ENCODE measurements at regions not wholly inside any gene's neighbourhood (a gene's known extent, or its start where the extent isn't known, plus 50 kb on each side); places are given as distances from the start of the nearest gene placed in this dataset.
"Not testable (repeated sequence)": the region's sequence is repeated elsewhere in the genome, so short reads cannot be mapped to it uniquely, and the experiment has no call there.

GRCh38 chr9:42463981-42464380 lies 280.5 kb downstream of the SPATA31A6 start:
- H3K56ac ChIP-seq (replicated peaks; ENCODE audit: insufficient read length, low read depth, low read length); H2BK5ac ChIP-seq (ENCODE audit: low read depth, low read length); H3K27me3 ChIP-seq (replicated peaks in 1 of 4; ENCODE audit: control insufficient read depth in 3 of 4, extremely low read depth in 1 of 4, insufficient read depth in 3 of 4, low read length in 3 of 4); H4K8ac ChIP-seq (ENCODE audit: extremely low read depth, insufficient read depth, low read length); H3K4me2 ChIP-seq (ENCODE audit: insufficient read depth in 1 of 2, low read depth in 2 of 2, low read length in 2 of 2); H3K4ac ChIP-seq (replicated peaks; ENCODE audit: insufficient read length, low read depth, low read length); H3K4me3 ChIP-seq (ENCODE audit: extremely low read depth in 1 of 4, insufficient read depth in 2 of 4, low read depth in 3 of 4, low read length in 4 of 4); H3K9me3 ChIP-seq (ENCODE audit: insufficient read depth in 2 of 2, low read depth in 1 of 2, low read length in 1 of 2); POLR2A ChIA-PET (ENCODE audit: partially characterized antibody); H2BK120ac ChIP-seq (replicated peaks; ENCODE audit: low read depth, low read length); H4K5ac ChIP-seq (ENCODE audit: insufficient read length, low read depth, low read length); CTCF ChIA-PET (ENCODE audit: partially characterized antibody); H3K36me3 ChIP-seq (ENCODE audit: control insufficient read depth in 2 of 4, insufficient read depth in 4 of 4, low read length in 3 of 4); H3K4me1 ChIP-seq (replicated peaks in 1 of 4; ENCODE audit: control insufficient read depth in 3 of 4, insufficient read depth in 4 of 4, low read length in 3 of 4); H2BK20ac ChIP-seq (ENCODE audit: low read length); H2BK12ac ChIP-seq (ENCODE audit: low read depth, low read length); H2AK5ac ChIP-seq (ENCODE audit: low read depth, low read length); H3K23me2 ChIP-seq (ENCODE audit: low read depth, low read length); H3K23ac ChIP-seq (ENCODE audit: insufficient read length); H4K20me1 ChIP-seq (replicated peaks in 1 of 2; ENCODE audit: control insufficient read depth in 1 of 2, insufficient read depth in 2 of 2, low read length in 2 of 2); H2BK15ac ChIP-seq (ENCODE audit: low read length); H3K27ac ChIP-seq (ENCODE audit: low read depth, low read length); H3K14ac ChIP-seq (ENCODE audit: insufficient read length); H3K79me1 ChIP-seq (ENCODE audit: low read depth, low read length); H3K18ac ChIP-seq (ENCODE audit: extremely low read depth, low read length); H3K9ac ChIP-seq (replicated peaks in 1 of 4; ENCODE audit: extremely low read depth in 1 of 4, low read depth in 3 of 4, low read length in 3 of 4); DNase-seq (ENCODE audit: low read depth in 1 of 2, low spot score in 2 of 2); H4K91ac ChIP-seq (replicated peaks; ENCODE audit: insufficient read length, low read length); H2AFZ ChIP-seq (ENCODE audit: low read length); FAIRE-seq; H3K79me2 ChIP-seq (ENCODE audit: control insufficient read depth in 1 of 2, insufficient read depth in 2 of 2, low read length in 2 of 2): not testable (repeated sequence)
- WGBS, 2 experiments (ENCODE audit: extremely low coverage in 1 of 2, insufficient coverage in 1 of 2, insufficient read length in 1 of 2, insufficient replicate concordance in 2 of 2, low coverage in 1 of 2, low lambda C conversion rate in 2 of 2, missing lambda C conversion rate in 1 of 2), result 89% methylated on average over 3 of the region's 3 CpGs; no CpG with 5 or more reads in 1 of the 2 experiments
